ENCODE measurements at regions not wholly inside any gene's neighbourhood (a gene's known extent, or its start where the extent isn't known, plus 50 kb on each side); places are given as distances from the start of the nearest gene placed in this dataset.

DNA sequence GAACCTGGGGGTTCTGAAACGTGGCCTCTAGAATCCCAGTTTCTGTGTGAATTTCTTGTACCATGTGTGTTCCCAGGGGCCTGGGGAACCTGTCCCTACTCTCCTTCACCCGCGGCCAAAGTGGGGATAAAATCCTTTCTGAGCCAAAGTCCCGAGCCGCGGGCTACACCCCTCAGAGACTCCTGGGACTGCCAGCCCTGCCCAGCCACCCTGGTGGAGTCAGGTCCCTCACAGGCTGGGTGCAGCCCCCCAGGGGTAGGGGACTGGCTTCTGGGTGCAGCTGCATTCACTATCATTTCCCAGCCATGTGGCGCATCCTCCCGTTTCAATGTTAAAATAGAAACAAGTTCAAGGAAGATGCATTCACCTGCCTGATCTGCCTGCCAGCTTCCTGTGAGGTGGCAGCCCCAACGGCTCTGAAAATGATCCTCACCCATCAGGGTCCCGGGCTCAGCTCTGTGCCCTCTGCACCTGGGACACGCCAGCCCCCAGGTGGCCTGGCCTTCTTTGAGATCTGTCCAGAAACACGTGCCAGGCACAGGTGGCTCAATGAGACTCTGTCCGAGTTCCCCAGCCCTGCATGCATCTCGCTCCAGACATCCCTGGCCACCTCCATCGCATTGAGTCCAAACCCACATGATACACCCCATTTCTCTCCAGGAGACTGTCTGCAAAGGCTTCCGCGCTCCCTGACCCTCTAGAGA, 338.8 kb downstream of the CTTN start:
- Histone ChIP-seq H3K9me3 (ENCODE audit: control insufficient read depth in 4 of 4, insufficient read depth in 3 of 4, low read length in 3 of 4) (no peaks in the 10 kb centered on the region), H3K4me3 (no peak overlapping the region), H3K27me3 (ENCODE audit: control insufficient read depth in 3 of 3, insufficient read depth in 3 of 3, low read length in 2 of 3) (peaks cover 0 to under 1% (median 0%) of the 10 kb centered on the region in 3 donors), H3K27ac (ENCODE audit: low read depth in 1 of 2, low read length in 1 of 2) (no peak overlapping the region), H3K4me1 (ENCODE audit: control insufficient read depth in 5 of 5, insufficient read depth in 5 of 5, low read length in 5 of 5) (no peaks in the 10 kb centered on the region), H3K36me3 (ENCODE audit: control insufficient read depth in 4 of 4, insufficient read depth in 4 of 4, low read length in 4 of 4) (no peaks in the 10 kb centered on the region), H3K9ac (ENCODE audit: insufficient read depth in 1 of 2, low read length in 2 of 2) (no peak overlapping the region)
- DNase-seq (no peak), ATAC-seq (ENCODE audit: insufficient read depth, low FRiP score) (no peak)
- WGBS, 2 donors, result 87 to 88% methylated on average over 17 of the region's 17 CpGs
- TF ChIP-seq, protein P1, sequence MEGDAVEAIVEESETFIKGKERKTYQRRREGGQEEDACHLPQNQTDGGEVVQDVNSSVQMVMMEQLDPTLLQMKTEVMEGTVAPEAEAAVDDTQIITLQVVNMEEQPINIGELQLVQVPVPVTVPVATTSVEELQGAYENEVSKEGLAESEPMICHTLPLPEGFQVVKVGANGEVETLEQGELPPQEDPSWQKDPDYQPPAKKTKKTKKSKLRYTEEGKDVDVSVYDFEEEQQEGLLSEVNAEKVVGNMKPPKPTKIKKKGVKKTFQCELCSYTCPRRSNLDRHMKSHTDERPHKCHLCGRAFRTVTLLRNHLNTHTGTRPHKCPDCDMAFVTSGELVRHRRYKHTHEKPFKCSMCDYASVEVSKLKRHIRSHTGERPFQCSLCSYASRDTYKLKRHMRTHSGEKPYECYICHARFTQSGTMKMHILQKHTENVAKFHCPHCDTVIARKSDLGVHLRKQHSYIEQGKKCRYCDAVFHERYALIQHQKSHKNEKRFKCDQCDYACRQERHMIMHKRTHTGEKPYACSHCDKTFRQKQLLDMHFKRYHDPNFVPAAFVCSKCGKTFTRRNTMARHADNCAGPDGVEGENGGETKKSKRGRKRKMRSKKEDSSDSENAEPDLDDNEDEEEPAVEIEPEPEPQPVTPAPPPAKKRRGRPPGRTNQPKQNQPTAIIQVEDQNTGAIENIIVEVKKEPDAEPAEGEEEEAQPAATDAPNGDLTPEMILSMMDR (IDR thresholded peaks at IDR 0.05; ENCODE audit: control extremely low read depth, extremely low read depth), result no peak

DNA sequence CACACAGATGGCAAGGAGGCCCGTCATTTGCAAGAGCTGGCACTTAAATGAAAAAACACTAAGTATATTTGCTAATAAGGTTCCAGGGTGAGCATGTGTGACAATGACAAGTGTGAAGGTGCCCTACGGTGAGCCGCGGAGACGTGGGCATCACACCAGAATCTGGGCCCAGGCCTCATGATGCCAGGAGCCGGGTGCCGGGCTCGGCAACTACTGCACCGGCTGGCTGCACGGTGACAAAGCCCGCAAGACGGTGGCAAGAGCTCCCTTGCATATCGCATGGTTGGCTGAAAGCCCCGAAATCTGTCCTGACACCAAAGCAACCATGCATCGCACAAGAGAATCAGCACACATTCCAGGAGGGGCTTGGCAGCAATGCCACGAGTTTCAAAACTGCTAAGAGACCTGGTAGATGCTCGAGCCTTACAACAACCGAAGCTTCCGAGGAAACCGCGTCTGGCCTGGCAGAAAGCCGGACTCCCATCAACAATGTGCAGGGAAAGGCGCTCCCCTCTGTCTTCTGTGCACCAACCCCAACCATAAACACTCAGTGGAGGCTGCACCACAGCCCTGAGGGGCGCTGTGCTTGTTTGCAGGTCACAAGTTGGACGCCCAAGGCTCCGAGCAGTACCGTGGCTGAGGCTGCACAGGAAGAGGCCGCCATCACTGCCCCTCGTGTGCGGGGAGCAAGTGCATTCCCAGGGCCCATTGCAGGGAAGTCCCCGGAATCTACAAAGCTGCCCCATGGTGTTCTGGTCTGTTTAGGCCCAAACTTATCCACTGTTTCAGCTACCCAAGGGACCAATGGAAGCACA, 339.7 kb downstream of the CTTN start:
- Histone ChIP-seq H3K36me3 (ENCODE audit: control insufficient read depth in 4 of 4, insufficient read depth in 4 of 4, low read length in 4 of 4) (no peaks in the 10 kb centered on the region), H3K27ac (ENCODE audit: low read depth in 1 of 2, low read length in 1 of 2) (no peak overlapping the region), H3K9me3 (ENCODE audit: control insufficient read depth in 4 of 4, insufficient read depth in 3 of 4, low read length in 3 of 4) (no peaks in the 10 kb centered on the region), H3K4me1 (ENCODE audit: control insufficient read depth in 5 of 5, insufficient read depth in 5 of 5, low read length in 5 of 5) (peaks cover 0 to 5% (median 0%) of the 10 kb centered on the region in 5 donors), H3K9ac (ENCODE audit: insufficient read depth in 1 of 2, low read length in 2 of 2) (no peak overlapping the region), H3K27me3 (ENCODE audit: control insufficient read depth in 3 of 3, insufficient read depth in 3 of 3, low read length in 2 of 3) (peaks cover 0 to 2% (median 0%) of the 10 kb centered on the region in 3 donors), H3K4me3 (no peak overlapping the region)
- WGBS, 2 donors, result 90 to 92% methylated on average over 31 of the region's 31 CpGs
- DNase-seq (no peak), ATAC-seq (ENCODE audit: insufficient read depth, low FRiP score) (no peak)
- TF ChIP-seq, protein P1 (IDR thresholded peaks at IDR 0.05; ENCODE audit: control extremely low read depth, extremely low read depth), result no peak

GRCh38 chr11:70738661-70739060, 340.3 kb downstream of the CTTN start:
- Histone ChIP-seq H3K27ac (ENCODE audit: low read depth in 1 of 2, low read length in 1 of 2) (no peak overlapping the region), H3K4me1 (ENCODE audit: control insufficient read depth in 5 of 5, insufficient read depth in 5 of 5, low read length in 5 of 5) (peaks cover 0 to 6% (median 0%) of the 10 kb centered on the region in 5 donors), H3K4me3 (no peak overlapping the region), H3K9me3 (ENCODE audit: control insufficient read depth in 4 of 4, insufficient read depth in 3 of 4, low read length in 3 of 4) (peaks cover 0 to 2% (median 0%) of the 10 kb centered on the region in 4 donors), H3K36me3 (ENCODE audit: control insufficient read depth in 4 of 4, insufficient read depth in 4 of 4, low read length in 4 of 4) (no peaks in the 10 kb centered on the region), H3K27me3 (ENCODE audit: control insufficient read depth in 3 of 3, insufficient read depth in 3 of 3, low read length in 2 of 3) (peaks cover 0 to 2% (median 0%) of the 10 kb centered on the region in 3 donors), H3K9ac (ENCODE audit: insufficient read depth in 1 of 2, low read length in 2 of 2) (no peak overlapping the region)
- no peak for ATAC-seq (ENCODE audit: insufficient read depth, low FRiP score)
- TF ChIP-seq, protein P1 (IDR thresholded peaks at IDR 0.05; ENCODE audit: control extremely low read depth, extremely low read depth), result no peak
- WGBS, 2 donors, result 91 to 92% methylated on average over 12 of the region's 12 CpGs
- no peak for DNase-seq

All from lung (tissue), 11 donors.